ENCODE measurements at regions not wholly inside any gene's neighbourhood (a gene's known extent, or its start where the extent isn't known, plus 50 kb on each side); places are given as distances from the start of the nearest gene placed in this dataset.

DNA sequence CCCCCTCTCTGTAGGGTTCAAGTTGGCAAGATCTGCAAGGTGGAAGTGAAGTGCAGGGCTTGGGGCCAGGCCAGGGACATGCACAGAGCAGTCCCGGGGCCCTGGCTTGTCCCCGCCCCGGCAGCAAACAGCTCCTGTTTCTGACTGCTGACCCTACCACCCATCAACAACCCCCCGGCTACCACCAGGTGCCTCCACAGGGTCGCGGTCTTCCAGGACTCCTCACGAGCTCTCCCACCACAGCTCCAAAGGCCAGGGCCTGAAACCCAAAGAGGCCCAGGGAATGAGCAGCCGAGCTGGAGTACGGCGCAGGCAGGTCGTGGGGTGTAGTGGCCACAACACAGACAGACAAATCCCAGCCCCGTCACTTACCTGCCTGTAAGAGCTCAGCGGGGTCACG is 121.3 kb upstream of the SMAD3 start:
- TF ChIP-seq, protein P1, sequence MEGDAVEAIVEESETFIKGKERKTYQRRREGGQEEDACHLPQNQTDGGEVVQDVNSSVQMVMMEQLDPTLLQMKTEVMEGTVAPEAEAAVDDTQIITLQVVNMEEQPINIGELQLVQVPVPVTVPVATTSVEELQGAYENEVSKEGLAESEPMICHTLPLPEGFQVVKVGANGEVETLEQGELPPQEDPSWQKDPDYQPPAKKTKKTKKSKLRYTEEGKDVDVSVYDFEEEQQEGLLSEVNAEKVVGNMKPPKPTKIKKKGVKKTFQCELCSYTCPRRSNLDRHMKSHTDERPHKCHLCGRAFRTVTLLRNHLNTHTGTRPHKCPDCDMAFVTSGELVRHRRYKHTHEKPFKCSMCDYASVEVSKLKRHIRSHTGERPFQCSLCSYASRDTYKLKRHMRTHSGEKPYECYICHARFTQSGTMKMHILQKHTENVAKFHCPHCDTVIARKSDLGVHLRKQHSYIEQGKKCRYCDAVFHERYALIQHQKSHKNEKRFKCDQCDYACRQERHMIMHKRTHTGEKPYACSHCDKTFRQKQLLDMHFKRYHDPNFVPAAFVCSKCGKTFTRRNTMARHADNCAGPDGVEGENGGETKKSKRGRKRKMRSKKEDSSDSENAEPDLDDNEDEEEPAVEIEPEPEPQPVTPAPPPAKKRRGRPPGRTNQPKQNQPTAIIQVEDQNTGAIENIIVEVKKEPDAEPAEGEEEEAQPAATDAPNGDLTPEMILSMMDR (IDR thresholded peaks at IDR 0.05; ENCODE audit: insufficient read depth, low read length, poor library complexity, severe bottlenecking): no peak
- no peaks in the 10 kb centered on the region for H3K36me3 ChIP-seq (ENCODE audit: control insufficient read depth, insufficient read depth, low read length)
- DNase-seq (ENCODE audit: extremely low read depth, insufficient read length): no peak
- no peaks in the 10 kb centered on the region for H3K27me3 ChIP-seq (replicated peaks; ENCODE audit: control insufficient read depth, insufficient read depth, low read length)
- no peak overlapping the region for H3K4me3 ChIP-seq (replicated peaks; ENCODE audit: low read depth, low read length)

DNA sequence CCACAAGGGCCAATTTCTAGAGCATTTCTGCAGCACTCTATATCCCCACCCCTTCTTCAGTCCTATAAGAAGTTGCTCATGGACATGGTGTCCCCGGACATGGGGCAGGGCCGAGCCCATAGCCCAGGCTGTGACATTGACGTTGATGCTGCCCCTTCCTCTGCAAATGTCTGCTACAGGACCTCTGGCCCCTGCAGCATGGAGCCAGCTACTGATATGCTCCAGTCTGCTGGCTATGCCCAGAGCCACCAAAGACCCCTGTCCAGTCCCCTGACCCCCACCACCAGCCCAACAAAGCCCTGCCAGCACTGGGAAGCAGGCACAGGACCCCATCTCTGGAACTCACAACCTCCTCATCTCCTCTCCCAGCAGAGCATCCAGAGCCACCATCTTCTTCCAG is 120.1 kb upstream of the SMAD3 start:
- TF ChIP-seq, protein P1 (IDR thresholded peaks at IDR 0.05; ENCODE audit: insufficient read depth, low read length, poor library complexity, severe bottlenecking): no peak
- DNase-seq (ENCODE audit: extremely low read depth, insufficient read length): no peak
- Histone ChIP-seq H3K4me3 (replicated peaks; ENCODE audit: low read depth, low read length) (no peak overlapping the region), H3K27me3 (replicated peaks; ENCODE audit: control insufficient read depth, insufficient read depth, low read length) (no peaks in the 10 kb centered on the region), H3K36me3 (ENCODE audit: control insufficient read depth, insufficient read depth, low read length) (no peaks in the 10 kb centered on the region)

DNA sequence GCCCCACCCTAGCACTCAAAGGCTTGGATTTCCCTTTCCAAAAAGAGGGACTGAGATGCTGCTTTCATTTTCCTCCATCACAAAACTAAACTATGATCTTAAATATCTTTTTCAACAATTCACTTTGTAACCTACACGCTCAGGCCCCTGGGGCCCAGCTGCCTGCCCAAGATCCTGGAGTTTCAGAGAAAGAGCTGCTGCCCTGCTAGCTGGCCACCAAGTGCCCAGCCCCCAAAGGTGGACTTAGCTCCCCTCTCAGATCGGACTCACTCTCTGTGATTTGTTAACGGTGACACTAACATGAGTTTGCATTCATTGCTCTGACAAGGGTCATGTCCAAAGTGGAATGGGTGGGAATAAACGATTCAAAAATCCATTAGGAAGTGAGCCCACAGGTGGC is 119.6 kb upstream of the SMAD3 start:
- H3K4me3 ChIP-seq (replicated peaks; ENCODE audit: low read depth, low read length): no peak overlapping the region
- H3K36me3 ChIP-seq (ENCODE audit: control insufficient read depth, insufficient read depth, low read length): no peaks in the 10 kb centered on the region
- DNase-seq (ENCODE audit: extremely low read depth, insufficient read length): no peak
- no peaks in the 10 kb centered on the region for H3K27me3 ChIP-seq (replicated peaks; ENCODE audit: control insufficient read depth, insufficient read depth, low read length)
- TF ChIP-seq, protein P1 (IDR thresholded peaks at IDR 0.05; ENCODE audit: insufficient read depth, low read length, poor library complexity, severe bottlenecking): no peak

DNA sequence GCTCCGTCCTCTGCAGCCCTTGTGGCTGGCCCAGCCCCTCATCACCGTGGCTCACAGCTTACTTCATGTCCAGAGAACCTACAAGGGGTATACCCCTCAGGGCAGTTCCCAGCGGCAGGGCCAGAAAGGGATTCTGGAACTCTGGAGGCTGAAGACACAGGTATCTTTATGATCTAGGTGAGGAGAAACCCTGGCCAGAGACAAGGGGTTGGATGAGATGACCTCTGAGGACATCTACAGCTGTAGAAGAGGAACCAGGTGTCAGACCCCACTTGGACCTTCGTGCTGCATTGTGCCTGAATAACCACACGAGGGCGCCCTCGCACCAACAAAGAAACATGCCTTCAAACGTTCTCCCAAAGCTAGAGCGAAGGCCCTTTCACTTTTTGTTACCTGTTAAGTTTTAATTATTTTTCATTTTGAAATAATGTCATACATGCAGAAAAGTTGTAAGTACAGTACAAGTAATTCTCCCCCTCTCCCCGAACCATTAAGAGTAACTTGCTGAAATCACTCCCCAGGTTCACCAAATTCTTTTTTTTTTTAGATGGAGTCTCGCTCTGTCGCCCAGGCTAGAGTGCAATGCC is 118.7 kb upstream of the SMAD3 start:
- no peaks in the 10 kb centered on the region for H3K36me3 ChIP-seq (ENCODE audit: control insufficient read depth, insufficient read depth, low read length)
- no peaks in the 10 kb centered on the region for H3K27me3 ChIP-seq (replicated peaks; ENCODE audit: control insufficient read depth, insufficient read depth, low read length)
- TF ChIP-seq, protein P1 (IDR thresholded peaks at IDR 0.05; ENCODE audit: insufficient read depth, low read length, poor library complexity, severe bottlenecking): peak; percentile 86
- peak; percentile 14 for DNase-seq (ENCODE audit: extremely low read depth, insufficient read length)
- no peak overlapping the region for H3K4me3 ChIP-seq (replicated peaks; ENCODE audit: low read depth, low read length)

DNA sequence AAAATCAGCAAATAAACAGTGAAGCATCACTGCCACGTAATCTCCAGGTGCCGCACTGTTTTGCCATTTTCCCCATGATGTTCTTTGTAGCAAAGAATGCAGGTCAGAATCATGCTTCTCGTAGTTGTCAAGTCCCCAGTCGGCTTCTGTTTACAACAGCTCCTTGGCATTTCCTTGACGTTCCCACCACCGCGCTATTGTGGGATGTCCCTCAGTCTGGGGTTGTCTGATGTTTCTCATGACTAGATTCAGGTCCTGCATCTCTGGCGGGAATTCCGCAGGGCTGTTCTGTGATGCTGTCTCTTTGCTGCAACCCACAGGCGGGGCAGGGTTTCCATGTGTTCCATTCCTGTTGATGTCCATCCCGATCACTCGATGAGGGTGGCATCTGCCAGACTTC is 117.9 kb upstream of the SMAD3 start:
- no peak for DNase-seq (ENCODE audit: extremely low read depth, insufficient read length)
- H3K27me3 ChIP-seq (replicated peaks; ENCODE audit: control insufficient read depth, insufficient read depth, low read length): no peaks in the 10 kb centered on the region
- no peak overlapping the region for H3K4me3 ChIP-seq (replicated peaks; ENCODE audit: low read depth, low read length)
- no peaks in the 10 kb centered on the region for H3K36me3 ChIP-seq (ENCODE audit: control insufficient read depth, insufficient read depth, low read length)
- TF ChIP-seq, protein P1 (IDR thresholded peaks at IDR 0.05; ENCODE audit: insufficient read depth, low read length, poor library complexity, severe bottlenecking): no peak

DNA sequence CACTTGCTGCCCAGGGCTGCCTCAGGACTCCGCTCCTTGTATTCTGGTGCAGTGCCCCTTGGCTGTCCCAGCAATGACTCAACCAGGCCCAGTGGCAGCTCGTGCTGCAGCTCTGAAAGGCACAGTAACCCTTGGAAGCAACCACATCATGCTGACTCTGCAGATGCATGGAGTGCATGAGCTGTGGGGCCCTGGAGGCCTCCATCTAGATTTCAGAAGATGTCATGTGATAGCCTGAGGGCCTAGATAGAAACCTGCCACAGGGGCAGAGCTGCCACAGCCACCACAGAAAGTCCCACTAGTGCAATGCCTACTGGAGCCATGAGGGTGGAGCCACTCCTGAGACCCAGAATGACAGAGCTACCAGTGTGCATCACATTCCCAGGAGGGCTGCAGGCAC is 117.1 kb upstream of the SMAD3 start:
- H3K27me3 ChIP-seq (replicated peaks; ENCODE audit: control insufficient read depth, insufficient read depth, low read length): no peaks in the 10 kb centered on the region
- H3K4me3 ChIP-seq (replicated peaks; ENCODE audit: low read depth, low read length): no peak overlapping the region
- no peaks in the 10 kb centered on the region for H3K36me3 ChIP-seq (ENCODE audit: control insufficient read depth, insufficient read depth, low read length)
- TF ChIP-seq, protein P1 (IDR thresholded peaks at IDR 0.05; ENCODE audit: insufficient read depth, low read length, poor library complexity, severe bottlenecking): no peak
- no peak for DNase-seq (ENCODE audit: extremely low read depth, insufficient read length)
